ENCODE measurements at regions not wholly inside any gene's neighbourhood (a gene's known extent, or its start where the extent isn't known, plus 50 kb on each side); places are given as distances from the start of the nearest gene placed in this dataset.
A peak's percentile ranks its signal among the peaks of the same experiment; 100 is the strongest.

GRCh38 chr11:19557720-19558140 lies 154.9 kb upstream of the NAV2 start:
- peak; percentile 68 for DNase-seq

GRCh38 chr11:19557185-19557584 lies 155.5 kb upstream of the NAV2 start:
- no peak for DNase-seq

GRCh38 chr11:19555266-19555665 lies 157.4 kb upstream of the NAV2 start:
- no peak for DNase-seq

- peak; percentile 64 for DNase-seq
Measured at GRCh38 chr11:19553683-19554333, 158.8 kb upstream of the NAV2 start.

GRCh38 chr11:19552656-19553260 lies 159.9 kb upstream of the NAV2 start:
- no peak for DNase-seq

- no peak for DNase-seq
Measured at GRCh38 chr11:19552161-19552560, 160.5 kb upstream of the NAV2 start.

- no peak for DNase-seq
Measured at GRCh38 chr11:19551457-19551856, 161.2 kb upstream of the NAV2 start.

- no peak for DNase-seq
Measured at GRCh38 chr11:19547044-19547443, 165.6 kb upstream of the NAV2 start.

GRCh38 chr11:19546325-19546724 lies 166.3 kb upstream of the NAV2 start:
- DNase-seq: no peak

- no peak for DNase-seq
Measured at GRCh38 chr11:19541521-19542049, 171.1 kb upstream of the NAV2 start.

- no peak for DNase-seq
Measured at GRCh38 chr11:19539861-19540260, 172.8 kb upstream of the NAV2 start.

- DNase-seq: no peak
Measured at GRCh38 chr11:19537803-19538453, 174.7 kb upstream of the NAV2 start.

- no peak for DNase-seq
Measured at GRCh38 chr11:19536131-19536530, 176.5 kb upstream of the NAV2 start.

GRCh38 chr11:19530505-19530904 lies 182.1 kb upstream of the NAV2 start:
- DNase-seq: no peak

GRCh38 chr11:19526119-19526518 lies 186.5 kb upstream of the NAV2 start:
- DNase-seq: no peak

- DNase-seq: no peak
Measured at GRCh38 chr11:19525714-19526113, 186.9 kb upstream of the NAV2 start.

GRCh38 chr11:19525276-19525675 lies 187.4 kb upstream of the NAV2 start:
- no peak for DNase-seq

- no peak for DNase-seq
Measured at GRCh38 chr11:19524171-19524671, 188.4 kb upstream of the NAV2 start.

- DNase-seq: no peak
Measured at GRCh38 chr11:19520681-19521080, 192.0 kb upstream of the NAV2 start.

GRCh38 chr11:19519912-19520641 lies 192.6 kb upstream of the NAV2 start:
- DNase-seq: no peak

GRCh38 chr11:19519353-19519752 lies 193.3 kb upstream of the NAV2 start:
- DNase-seq: no peak

GRCh38 chr11:19513253-19513652 lies 199.4 kb upstream of the NAV2 start:
- no peak for DNase-seq

GRCh38 chr11:19512618-19513017 lies 200.0 kb upstream of the NAV2 start:
- DNase-seq: no peak

All from CD4-positive, alpha-beta T cell treated with Interleukin-6 for 4 hours (primary cell).